ENCODE measurements at regions not wholly inside any gene's neighbourhood (a gene's known extent, or its start where the extent isn't known, plus 50 kb on each side); places are given as distances from the start of the nearest gene placed in this dataset.

- Mint-ChIP-seq H3K27ac (no peak overlapping the region), H3K4me3 (no peak overlapping the region), H3K36me3 (no peaks in the 10 kb centered on the region), H3K9me3 (no peaks in the 10 kb centered on the region), H3K4me1 (no peaks in the 10 kb centered on the region), H3K27me3 (peaks cover 42% of the 10 kb centered on the region)
- ATAC-seq: no peak
These were observed 54.3 kb upstream of the IYD start for GRCh38 chr6:150314230-150315188.

DNA sequence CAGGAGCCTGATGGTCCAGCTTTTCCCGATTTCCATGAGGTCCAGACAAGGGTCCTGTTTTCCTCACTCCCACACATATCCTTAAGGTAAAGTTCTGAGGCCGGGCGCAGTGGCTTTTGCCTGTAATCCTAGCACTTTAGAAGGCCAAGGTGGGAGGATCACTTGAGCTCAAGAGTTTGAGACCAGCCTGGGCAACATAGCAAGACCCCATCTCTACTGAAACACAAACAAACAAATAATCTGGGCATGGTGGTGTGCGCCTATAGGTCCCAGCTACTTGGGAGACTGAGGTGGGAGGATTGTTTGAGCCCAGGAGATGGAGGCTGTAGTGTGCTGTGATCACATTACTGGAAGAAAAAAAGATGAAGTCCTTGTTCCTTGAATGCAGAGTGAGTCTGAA, 53.2 kb upstream of the IYD start:
- ATAC-seq: no peak
- Mint-ChIP-seq H3K4me3 (no peak overlapping the region), H3K27me3 (peaks cover 42% of the 10 kb centered on the region), H3K27ac (no peak overlapping the region), H3K9me3 (no peaks in the 10 kb centered on the region), H3K36me3 (no peaks in the 10 kb centered on the region), H3K4me1 (no peaks in the 10 kb centered on the region)

- Mint-ChIP-seq H3K9me3 (no peaks in the 10 kb centered on the region), H3K4me3 (no peak overlapping the region), H3K4me1 (no peaks in the 10 kb centered on the region), H3K36me3 (no peaks in the 10 kb centered on the region), H3K27me3 (peaks cover 35% of the 10 kb centered on the region), H3K27ac (no peak overlapping the region)
- no peak for ATAC-seq
These were observed 51.9 kb upstream of the IYD start for GRCh38 chr6:150316936-150317335.

Data from stimulated activated memory B cell treated with anti-CD40 and anti-IgM and Interleukin-4, amounts not matched to agents 10 μg/mL and 1 μg/mL and 100 μg/mL, for 72 hours (primary cell).